ENCODE measurements at regions not wholly inside any gene's neighbourhood (a gene's known extent, or its start where the extent isn't known, plus 50 kb on each side); places are given as distances from the start of the nearest gene placed in this dataset.

DNA sequence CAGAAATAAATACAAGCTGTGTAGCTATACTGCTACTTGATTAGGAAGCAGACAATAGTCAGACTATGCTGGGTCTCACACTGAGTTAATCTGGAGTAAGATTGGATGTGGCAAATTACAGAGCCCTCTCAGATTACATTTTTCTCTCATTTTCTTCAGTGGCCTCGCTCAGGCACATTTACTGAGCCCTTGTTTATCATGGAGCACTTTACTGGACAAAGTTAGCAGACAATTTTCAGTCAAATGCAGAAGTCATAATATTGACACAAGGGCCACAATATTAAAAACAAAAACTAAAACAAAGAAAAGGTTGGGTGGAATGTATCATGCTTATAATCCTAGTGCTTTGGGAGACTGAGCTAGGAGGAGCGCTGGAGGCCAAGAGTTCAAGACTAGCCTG, 95.0 kb upstream of the MAP3K7 start:
- Histone ChIP-seq H3K27me3 (ENCODE audit: control insufficient read depth, extremely low read depth, insufficient read depth, low read length) (peaks cover 3% of the 10 kb centered on the region), H3K27ac (ENCODE audit: control insufficient read depth, insufficient read depth, low read length) (no peak overlapping the region), H3K36me3 (ENCODE audit: control insufficient read depth in 2 of 2, extremely low read depth in 1 of 2, insufficient read depth in 2 of 2, low read length in 2 of 2) (no peaks in the 10 kb centered on the region), H3K9me3 (ENCODE audit: control insufficient read depth, low read depth, low read length) (no peaks in the 10 kb centered on the region), H3K4me3 (ENCODE audit: control insufficient read depth in 2 of 3, extremely low read depth in 1 of 3, insufficient read depth in 2 of 3, low read depth in 1 of 3, low read length in 3 of 3) (no peak overlapping the region), H3K9me1 (ENCODE audit: control insufficient read depth, extremely low read depth, insufficient read depth, low read length) (no peaks in the 10 kb centered on the region), H4K20me1 (ENCODE audit: control insufficient read depth, extremely low read depth, insufficient read depth, low read length) (no peaks in the 10 kb centered on the region), H2AFZ (ENCODE audit: control insufficient read depth, low read length) (no peak overlapping the region), H3K4me1 (ENCODE audit: control insufficient read depth, extremely low read depth, insufficient read depth, low read length) (no peaks in the 10 kb centered on the region), H3K79me2 (ENCODE audit: control insufficient read depth, insufficient read depth, low read length) (no peaks in the 10 kb centered on the region), H3K4me2 (ENCODE audit: control insufficient read depth, extremely low read depth, insufficient read depth, low read depth, low read length) (no peak overlapping the region), H3K9ac (ENCODE audit: control insufficient read depth, extremely low read depth, insufficient read depth, low read length) (no peak overlapping the region)
- TF ChIP-seq EZH2 (IDR thresholded peaks at IDR 0.05; ENCODE audit: low read length) = no peak
- TF ChIP-seq, protein P1, sequence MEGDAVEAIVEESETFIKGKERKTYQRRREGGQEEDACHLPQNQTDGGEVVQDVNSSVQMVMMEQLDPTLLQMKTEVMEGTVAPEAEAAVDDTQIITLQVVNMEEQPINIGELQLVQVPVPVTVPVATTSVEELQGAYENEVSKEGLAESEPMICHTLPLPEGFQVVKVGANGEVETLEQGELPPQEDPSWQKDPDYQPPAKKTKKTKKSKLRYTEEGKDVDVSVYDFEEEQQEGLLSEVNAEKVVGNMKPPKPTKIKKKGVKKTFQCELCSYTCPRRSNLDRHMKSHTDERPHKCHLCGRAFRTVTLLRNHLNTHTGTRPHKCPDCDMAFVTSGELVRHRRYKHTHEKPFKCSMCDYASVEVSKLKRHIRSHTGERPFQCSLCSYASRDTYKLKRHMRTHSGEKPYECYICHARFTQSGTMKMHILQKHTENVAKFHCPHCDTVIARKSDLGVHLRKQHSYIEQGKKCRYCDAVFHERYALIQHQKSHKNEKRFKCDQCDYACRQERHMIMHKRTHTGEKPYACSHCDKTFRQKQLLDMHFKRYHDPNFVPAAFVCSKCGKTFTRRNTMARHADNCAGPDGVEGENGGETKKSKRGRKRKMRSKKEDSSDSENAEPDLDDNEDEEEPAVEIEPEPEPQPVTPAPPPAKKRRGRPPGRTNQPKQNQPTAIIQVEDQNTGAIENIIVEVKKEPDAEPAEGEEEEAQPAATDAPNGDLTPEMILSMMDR (optimal IDR thresholded peaks at IDR 0.05 in 1 of 3, IDR thresholded peaks at IDR 0.05 in 1 of 3, conservative IDR thresholded peaks at IDR 0.05 in 1 of 3; ENCODE audit: extremely low read depth in 1 of 3, insufficient read depth in 2 of 3, low read length in 3 of 3) = no peak
- dilution Hi-C loops (cut with MboI; ENCODE audit: extremely low pct_ligation_motif_present, low sequenced_read_pairs) = no loop called here
- FAIRE-seq (no peak), DNase-seq (ENCODE audit: low read depth, low spot score) (no peak)

DNA sequence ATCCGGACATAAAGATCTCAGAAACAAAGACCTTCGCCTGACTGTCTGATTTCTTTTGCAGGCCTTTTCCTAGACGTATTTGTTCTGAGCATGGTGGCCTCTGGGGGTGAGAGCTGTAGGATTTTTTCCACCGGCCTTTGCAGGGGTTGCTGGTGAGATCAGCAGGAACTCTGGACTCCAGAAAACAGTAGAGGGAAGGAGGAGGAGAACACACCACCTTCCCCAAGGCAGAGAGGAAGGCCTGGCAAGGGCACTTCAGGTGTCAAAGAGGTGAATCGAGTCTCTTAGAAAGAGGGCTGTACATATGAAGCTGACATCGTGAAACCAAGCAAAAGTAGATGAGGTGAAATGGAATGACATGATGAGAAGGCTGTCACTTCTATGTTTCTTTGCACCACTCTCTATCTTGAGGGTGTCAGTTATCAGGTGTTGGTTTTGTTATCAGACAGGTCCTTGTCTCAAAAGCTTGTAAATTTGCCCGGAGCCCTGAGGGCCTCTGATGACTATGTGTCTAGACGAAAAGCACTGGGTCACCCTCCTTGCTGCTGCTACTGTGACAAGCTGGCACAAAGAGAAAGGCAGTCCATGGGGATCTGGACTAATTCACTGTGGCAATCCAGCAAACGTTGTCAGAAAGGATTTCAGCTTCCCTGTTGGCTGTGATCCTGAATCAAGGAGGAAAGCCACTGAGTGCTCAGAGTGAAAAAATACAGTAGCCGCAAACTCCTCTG, 91.3 kb upstream of the MAP3K7 start:
- Histone ChIP-seq H3K27me3 (ENCODE audit: control insufficient read depth, extremely low read depth, insufficient read depth, low read length) (no peaks in the 10 kb centered on the region), H4K20me1 (ENCODE audit: control insufficient read depth, extremely low read depth, insufficient read depth, low read length) (no peaks in the 10 kb centered on the region), H3K9me3 (ENCODE audit: control insufficient read depth, low read depth, low read length) (no peaks in the 10 kb centered on the region), H3K4me2 (ENCODE audit: control insufficient read depth, extremely low read depth, insufficient read depth, low read depth, low read length) (no peak overlapping the region), H3K79me2 (ENCODE audit: control insufficient read depth, insufficient read depth, low read length) (no peaks in the 10 kb centered on the region), H3K27ac (ENCODE audit: control insufficient read depth, insufficient read depth, low read length) (no peak overlapping the region), H3K9ac (ENCODE audit: control insufficient read depth, extremely low read depth, insufficient read depth, low read length) (no peak overlapping the region), H3K9me1 (ENCODE audit: control insufficient read depth, extremely low read depth, insufficient read depth, low read length) (no peaks in the 10 kb centered on the region), H2AFZ (ENCODE audit: control insufficient read depth, low read length) (no peak overlapping the region), H3K4me3 (ENCODE audit: control insufficient read depth in 2 of 3, extremely low read depth in 1 of 3, insufficient read depth in 2 of 3, low read depth in 1 of 3, low read length in 3 of 3) (no peak overlapping the region), H3K4me1 (ENCODE audit: control insufficient read depth, extremely low read depth, insufficient read depth, low read length) (no peaks in the 10 kb centered on the region), H3K36me3 (ENCODE audit: control insufficient read depth in 2 of 2, extremely low read depth in 1 of 2, insufficient read depth in 2 of 2, low read length in 2 of 2) (no peaks in the 10 kb centered on the region)
- dilution Hi-C loops (cut with MboI; ENCODE audit: extremely low pct_ligation_motif_present, low sequenced_read_pairs) = no loop called here
- no peak for TF ChIP-seq EZH2 (IDR thresholded peaks at IDR 0.05; ENCODE audit: low read length)
- TF ChIP-seq, protein P1 (optimal IDR thresholded peaks at IDR 0.05 in 1 of 3, IDR thresholded peaks at IDR 0.05 in 1 of 3, conservative IDR thresholded peaks at IDR 0.05 in 1 of 3; ENCODE audit: extremely low read depth in 1 of 3, insufficient read depth in 2 of 3, low read length in 3 of 3) = no peak
- FAIRE-seq (no peak), DNase-seq (ENCODE audit: low read depth, low spot score) (no peak)

Data from keratinocyte (primary cell).